NCI-H2081 (cell line): ENCODE measurements at regions not wholly inside any gene's neighbourhood (a gene's known extent, or its start where the extent isn't known, plus 50 kb on each side); places are given as distances from the start of the nearest gene placed in this dataset.
"Not testable (repeated sequence)": the region's sequence is repeated elsewhere in the genome, so short reads cannot be mapped to it uniquely, and the experiment has no call there.

ENCODE experiments used
- DNase-seq, 2 experiments: peaks; one replicate each; lab custom pipeline; 2025; lab: John Stamatoyannopoulos, UW

- no peak for DNase-seq
Measured at GRCh38 chr2:8370258-8370802, 311.5 kb upstream of the ID2 start.

DNA sequence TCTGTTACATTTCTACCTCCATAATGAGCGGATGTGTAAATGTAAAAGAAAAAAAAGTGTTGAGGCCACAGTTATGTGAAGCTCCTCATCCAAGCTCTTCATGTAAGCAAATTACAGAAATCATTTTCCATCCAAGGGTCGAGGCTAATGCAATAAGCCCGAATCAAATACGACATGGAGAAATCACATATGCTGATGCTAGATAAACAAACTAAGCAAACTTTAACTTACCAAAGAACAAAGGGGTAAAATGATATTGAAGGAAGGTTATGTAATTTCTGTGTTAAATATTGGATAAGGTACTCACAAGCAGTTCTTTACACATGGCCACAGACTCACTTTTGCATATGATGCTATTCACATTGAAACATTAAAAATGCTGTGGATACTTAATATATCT is 310.2 kb upstream of the ID2 start:
- no peak for DNase-seq

GRCh38 chr2:8374782-8375181 is 307.1 kb upstream of the ID2 start:
- DNase-seq, result no peak

DNA sequence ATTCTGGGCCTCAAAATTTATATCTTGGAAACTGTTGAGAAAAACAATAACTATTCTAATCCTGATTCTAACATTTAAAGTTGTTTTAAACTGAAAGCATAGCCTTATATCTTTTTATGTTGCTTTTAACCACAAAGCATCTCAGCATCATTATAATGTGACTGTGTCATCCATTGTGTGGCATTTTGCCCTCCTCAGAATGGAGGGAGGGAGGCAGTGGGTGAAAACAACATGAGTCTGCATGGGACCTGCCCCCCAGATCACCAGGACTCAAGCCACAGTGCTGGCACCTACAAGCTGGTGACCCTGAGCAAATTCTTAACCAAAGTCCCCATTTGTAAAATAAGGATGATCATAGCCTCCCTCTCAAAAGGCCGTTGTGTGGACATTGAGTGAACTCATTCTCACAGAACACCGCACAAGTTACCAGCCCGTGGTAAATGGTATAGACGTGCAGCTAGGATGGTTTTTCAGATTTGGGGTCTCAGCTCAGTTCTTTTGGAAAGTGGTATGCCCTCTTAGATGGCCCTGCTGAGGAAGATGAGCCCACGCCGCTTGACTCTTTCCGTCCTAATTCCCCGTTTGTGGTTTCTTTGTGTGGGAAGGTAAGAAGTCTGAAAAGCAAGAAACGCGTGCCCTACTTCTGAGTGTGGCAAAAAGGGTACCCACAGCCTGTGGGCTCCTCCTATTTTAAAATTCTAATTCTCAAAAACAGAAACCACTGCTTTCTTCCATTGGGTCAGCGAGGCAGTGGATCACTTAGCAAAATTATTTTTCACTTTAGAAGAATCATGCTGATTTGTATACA is 305.0 kb upstream of the ID2 start:
- DNase-seq, result no peak

DNA sequence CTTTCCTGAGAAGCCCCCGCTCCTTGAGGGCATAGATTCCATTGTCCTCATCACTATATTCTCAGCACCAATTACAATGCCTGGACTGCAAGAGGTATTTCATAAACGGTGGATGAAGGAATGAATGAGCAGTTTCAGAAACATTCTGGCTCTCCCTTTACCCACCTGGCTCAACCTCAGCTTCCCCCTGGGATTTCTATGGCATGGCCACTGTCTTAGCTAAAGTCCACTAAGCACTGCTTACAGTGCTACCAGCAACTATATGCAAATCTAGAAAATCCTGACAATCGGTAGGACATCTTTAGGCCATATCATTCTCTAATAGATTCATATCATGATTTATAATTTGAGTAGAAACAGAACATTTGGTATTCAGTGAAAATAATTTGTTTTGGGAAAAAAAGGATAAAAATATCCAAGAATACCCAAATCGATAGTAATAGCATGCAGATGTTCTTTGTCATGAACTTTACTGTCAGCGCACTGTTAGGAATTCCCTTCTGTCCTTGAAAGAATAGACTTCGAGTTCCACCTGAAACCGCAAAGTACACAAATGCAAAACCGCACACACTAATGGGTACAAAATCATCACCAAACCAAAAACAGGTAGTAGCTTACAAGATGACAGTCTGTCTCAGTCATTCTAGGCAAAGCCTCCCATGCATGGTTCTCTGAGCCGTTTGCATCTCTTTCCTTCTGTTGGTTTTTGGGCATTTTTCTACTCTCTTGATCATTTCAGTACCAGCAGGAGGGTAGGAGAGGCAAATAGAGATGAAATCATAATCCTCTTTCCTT is 303.6 kb upstream of the ID2 start:
- DNase-seq, result no peak

DNA sequence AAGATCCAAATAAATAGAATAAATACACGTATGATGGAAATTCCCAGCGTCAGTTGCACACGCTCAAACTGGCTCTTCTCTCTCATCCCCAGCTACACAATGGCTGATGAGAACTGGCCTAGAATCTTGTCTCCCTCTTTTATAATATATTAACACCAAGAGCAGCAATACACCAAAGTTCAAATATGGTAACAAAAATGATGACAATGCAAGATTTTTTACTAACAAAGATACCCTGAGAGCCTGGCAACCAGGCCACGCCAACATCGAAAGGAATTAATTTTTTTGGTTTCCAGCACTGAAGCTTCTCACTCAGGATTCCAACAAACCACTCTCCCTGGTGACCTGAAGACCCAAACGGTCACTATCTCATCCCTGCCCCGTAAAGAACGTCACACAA is 302.7 kb upstream of the ID2 start:
- DNase-seq, result no peak

- no peak for DNase-seq
Measured at GRCh38 chr2:8379549-8379948, 302.3 kb upstream of the ID2 start.

DNA sequence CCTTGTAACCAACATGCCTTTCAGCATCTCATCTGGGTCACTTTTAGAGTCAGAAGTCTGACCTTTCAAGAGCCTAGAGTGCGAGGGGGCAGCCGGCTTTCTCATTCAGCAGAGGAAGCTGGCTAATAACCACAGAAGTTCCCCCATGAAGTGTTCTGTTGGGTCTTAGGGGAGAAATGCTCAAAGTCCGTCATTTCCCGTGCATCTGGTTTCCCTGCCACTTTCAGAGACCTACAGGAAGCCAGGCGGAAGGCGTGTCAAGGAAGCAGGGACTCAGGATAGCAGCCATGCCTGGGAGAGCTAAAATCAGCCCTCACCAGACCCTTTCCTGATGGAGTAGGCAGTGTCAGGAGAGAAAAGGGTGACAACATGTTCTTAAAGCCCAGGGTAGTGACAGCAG is 301.8 kb upstream of the ID2 start:
- no peak for DNase-seq

- DNase-seq, result no peak
Measured at GRCh38 chr2:8380566-8380965, 301.3 kb upstream of the ID2 start.

- DNase-seq, result no peak
Measured at GRCh38 chr2:8382485-8382884, 299.4 kb upstream of the ID2 start.

DNA sequence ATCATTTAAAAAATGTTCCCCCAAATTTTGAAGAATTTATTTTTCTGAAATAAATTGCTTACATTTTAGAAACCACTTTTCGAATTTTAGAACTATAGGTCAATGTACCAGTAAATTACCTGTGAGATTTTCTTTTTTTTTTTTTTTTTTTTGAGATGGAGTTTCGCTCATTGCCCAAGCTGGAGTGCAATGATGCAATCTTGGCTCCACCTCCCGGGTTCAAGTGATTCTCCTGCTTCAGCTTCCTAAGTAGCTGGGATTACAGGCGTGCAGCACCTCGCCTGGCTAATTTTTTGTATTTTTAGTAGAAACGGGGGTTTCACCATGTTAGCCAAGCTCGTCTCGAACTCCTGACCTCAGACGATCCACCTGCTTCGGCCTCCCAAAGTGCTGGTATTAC is 295.1 kb upstream of the ID2 start:
- not testable (repeated sequence) for DNase-seq

DNA sequence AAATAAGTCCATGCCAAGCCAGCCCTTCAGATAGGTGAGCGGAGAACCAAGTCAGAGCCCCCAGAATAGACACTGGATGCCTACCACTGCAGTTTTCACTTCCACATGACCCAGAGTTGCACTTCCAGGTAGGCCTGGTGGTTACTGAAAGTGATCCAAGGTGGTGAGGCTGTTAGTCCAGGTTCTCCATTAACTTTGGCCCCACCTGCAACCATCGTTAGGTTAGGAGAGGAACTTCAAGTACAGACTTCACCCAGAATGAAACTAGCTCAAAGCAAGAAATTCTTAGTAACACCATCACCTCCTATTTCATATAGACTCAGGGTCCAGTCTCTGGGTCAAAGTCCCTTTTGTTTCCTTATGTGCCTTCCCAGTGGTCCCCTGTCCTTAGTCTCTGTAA is 293.1 kb upstream of the ID2 start:
- DNase-seq, result no peak

GRCh38 chr2:8389431-8390108 is 292.3 kb upstream of the ID2 start:
- DNase-seq, result no peak

DNA sequence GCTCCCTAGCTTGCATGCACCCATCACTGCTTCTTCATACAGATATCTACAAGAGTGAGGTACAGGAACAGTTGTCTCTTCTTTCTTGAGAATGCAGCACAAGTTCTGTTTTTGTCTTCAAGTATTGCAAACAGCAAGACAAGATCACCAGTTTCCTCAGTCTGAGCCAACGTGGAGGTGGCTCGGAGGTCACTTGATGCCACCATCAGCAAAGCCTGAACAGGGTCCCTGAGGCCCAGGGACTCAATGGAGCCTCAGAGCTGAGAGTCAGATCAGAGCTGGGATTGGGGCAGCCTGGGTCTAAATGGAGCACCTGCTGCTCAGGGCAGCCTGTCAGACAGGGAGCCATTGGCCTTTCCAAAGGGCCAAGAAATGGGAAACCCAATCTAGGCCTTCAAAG is 290.7 kb upstream of the ID2 start:
- DNase-seq, result no peak

GRCh38 chr2:8391584-8391983 is 290.3 kb upstream of the ID2 start:
- DNase-seq, result no peak

- no peak for DNase-seq
Measured at GRCh38 chr2:8392098-8392866, 289.6 kb upstream of the ID2 start.

- no peak for DNase-seq
Measured at GRCh38 chr2:8393506-8393905, 288.4 kb upstream of the ID2 start.

GRCh38 chr2:8394131-8394530 is 287.7 kb upstream of the ID2 start:
- DNase-seq, result no peak

GRCh38 chr2:8394569-8395359 is 287.1 kb upstream of the ID2 start:
- DNase-seq, result no peak

- no peak for DNase-seq
Measured at GRCh38 chr2:8395718-8396117, 286.1 kb upstream of the ID2 start.

- DNase-seq, result no peak
Measured at GRCh38 chr2:8398040-8398668, 283.7 kb upstream of the ID2 start.
